SIG-M5 treated with dmso at 0.1 percent for 504 hours (cell line): ENCODE measurements at regions not wholly inside any gene's neighbourhood (a gene's known extent, or its start where the extent isn't known, plus 50 kb on each side); places are given as distances from the start of the nearest gene placed in this dataset.

ENCODE experiments used
- DNase-seq: peaks from one replicate; lab custom pipeline; 2025; ENCODE audit not compliant: unreplicated experiment; lab: John Stamatoyannopoulos, UW

DNA sequence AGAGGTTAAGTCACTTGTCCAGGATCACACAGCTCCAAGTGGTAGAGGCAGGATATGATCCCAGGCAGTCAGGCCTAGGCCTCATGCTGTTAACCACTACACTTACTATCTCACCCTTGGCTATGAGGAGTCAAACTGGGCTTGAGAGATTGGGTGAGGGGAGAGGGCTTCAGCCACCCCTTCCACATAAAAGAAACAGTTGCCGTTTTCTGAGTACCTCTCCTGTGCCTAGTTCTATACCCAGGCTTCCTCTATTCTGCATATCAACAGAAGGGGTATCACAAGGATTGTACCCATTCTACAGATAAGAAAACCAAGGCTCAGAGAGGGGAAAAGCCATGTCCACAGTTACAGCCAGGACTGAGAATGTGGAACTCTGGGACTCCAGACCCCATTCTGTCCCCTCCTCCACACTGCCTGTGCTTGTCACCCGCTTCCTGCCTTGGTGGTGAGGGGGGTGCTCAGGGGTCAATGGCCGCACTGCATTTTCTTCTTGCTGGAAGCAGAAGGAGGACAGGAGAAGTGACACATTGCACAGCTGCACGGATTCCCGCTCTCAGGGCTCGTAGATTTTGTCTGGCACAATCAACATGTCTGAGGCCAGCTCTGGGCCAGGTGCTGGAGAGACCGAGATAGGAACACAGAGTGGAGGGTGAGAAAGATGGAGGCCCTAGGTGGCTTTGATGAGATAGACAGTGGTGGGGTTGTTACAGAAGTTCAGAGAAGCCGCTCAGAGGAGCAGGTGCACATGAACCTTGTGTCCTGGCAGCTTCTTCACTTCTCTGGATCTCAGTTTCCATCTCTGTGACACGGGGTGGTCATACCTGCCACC is 108.4 kb upstream of the PTPN1 start:
- no peak for DNase-seq

DNA sequence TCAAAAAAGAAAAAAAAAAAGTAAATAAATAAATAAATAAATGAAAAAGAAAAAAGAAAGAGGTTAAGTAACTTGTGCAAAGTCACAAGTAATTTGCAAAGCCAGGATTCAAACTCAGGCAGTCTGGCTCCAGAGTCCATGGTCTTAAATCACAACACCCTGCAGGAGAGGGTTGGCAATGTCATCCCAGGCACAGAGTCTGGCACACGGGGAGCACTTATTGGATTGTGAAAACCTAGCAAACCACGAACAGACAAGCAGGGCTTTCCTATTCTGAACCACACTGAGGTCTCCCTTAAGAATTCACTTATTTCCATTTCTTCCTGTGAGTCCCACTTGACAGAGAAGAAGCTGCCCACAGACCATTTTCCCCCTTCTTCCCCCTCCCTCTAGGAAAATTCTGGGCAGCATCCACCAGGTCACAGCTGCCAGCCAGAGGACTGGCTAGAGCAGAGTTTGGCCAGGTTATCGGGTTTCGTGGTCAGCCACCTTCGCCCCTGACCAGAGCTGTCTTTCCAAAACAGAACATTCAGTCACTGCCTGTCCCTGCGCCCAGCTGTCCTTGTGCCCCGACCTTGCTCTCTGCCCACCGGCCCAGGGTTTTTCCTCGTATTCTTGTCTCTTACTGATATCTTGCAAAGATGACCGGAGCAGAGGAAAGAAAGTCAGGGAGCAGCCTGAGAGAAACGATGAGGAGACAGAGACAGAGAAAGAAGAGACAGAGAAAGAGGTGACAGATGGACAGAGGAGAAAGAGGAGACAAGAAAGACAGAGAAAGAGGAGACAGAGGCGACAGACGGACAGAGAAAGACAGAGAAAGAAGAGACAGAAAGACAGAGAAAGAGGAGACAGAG is 106.4 kb upstream of the PTPN1 start:
- DNase-seq: no peak

DNA sequence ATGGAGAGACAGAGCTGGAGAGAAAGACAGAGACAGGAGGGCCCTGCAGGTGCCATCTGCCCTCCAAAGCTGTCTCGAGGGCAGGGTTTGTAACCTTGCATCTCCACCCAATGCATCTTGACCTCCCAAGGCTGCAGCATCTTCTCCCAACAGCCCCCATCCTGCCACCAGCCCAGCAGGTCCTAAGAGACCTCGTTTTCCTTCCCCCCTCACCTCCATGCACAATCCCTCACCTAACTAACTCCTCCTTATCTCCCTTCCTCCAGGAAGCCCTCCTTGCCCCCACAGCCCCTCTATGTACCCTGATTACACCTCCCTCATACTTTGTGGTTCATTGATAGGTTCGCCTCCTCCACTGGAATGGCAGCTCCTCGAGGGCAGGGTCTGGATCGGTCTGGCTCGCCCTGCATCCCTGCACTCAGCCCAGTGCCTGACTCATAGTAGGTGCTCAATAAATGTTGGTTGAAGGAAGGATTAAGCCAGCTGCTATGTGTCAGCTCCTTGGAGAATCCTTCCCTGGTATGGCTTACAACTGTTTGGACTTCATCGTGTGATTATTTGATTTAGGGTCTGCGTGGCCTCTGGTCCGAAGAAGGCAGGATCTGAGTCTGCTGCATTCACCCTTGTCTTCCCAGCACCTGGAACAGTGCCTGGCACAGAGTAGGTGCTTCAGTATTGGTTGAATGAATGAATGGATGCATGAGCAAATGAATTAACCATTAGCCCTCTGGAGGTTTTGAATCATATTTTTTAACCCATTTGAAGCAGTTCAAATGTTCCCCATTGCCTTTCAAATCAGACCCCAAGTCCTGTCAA is 105.6 kb upstream of the PTPN1 start:
- DNase-seq: no peak

DNA sequence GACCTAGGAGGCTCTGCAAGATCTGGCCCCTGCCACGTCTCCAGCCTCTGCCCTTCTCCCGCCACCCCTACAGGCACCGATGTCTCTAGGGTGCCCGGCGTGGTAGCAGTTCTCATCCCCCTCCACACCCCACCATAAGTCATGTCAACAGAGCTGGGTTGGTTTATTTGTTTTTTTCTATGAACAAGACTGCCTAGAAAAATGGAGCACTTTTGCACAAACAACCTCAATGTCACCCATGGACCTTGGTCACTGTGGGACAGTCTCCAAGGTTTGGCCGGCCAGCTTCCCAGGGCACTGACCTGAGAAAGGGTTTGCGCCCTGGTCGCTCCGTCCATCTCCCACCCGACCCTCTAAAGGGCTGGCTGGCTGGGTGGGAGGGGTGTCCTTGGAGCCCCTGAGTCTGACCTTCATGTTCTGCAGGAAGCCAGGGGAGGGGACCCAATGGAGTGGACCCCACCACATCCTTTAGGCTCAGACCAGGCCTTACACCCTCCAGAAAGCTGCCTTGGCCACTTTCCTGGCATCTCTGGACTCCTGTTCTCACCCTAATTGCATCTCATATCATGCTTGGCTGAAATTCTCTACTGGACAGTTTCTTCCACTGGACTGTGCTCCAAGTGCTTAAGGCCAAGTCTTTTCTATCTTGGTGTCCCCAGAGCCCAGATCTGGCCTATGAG is 104.8 kb upstream of the PTPN1 start:
- DNase-seq: no peak

DNA sequence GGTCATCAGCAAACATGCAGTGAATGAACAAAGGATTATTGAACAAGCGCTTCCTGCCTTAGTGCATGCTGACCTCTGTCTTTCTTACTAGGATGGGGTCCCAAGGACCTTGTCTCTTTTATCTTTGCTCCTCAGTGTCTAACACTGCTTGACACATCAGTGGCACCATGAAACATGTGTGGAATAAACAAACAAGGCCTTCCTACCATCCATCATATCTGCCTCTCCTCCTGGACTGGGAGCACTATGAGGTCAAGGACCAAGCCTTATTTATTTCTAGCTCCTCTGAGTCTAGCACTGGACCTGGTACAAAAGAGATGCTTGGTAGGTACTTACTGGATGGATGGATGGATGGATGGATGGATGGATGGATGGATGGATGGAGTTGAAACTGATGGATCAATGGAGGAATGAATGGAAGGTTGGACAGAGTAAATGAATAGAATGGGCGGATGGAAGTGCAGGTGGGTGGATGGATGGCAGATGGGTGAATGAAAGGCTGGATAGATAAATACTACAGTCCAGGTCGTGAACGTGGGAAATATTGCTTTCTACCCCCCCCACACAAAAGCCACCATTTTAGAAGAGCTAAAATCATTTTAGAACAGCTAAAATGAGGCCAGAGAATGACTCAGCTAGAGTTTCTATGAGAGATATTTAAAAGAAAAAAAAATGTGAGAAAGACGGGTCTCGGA is 104.1 kb upstream of the PTPN1 start:
- no peak for DNase-seq

DNA sequence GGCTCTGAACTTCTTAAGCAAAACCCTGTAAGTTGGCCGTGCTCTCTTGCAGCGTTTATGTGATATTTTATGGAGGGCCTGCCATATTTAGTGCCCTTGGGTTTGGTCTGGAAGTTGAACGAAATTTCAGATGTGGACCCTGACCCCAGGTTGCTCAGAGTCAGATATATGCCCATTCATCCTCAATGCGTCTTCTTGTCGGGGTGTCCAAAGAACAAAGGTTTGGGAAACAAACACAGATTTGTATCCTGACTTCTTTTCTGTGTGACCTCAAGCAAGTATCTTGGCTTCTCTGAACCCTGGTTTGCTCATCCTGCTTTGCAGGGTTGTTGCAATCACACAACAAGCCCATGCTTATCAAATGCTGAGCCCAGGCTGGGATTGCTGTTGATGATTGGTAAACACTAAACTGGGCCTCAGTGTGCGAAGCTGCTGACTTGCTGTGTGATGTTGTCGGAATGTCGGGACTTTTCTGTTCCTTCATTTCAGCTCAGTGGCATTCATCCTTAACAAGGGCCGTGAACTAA is 103.5 kb upstream of the PTPN1 start:
- no peak for DNase-seq

DNA sequence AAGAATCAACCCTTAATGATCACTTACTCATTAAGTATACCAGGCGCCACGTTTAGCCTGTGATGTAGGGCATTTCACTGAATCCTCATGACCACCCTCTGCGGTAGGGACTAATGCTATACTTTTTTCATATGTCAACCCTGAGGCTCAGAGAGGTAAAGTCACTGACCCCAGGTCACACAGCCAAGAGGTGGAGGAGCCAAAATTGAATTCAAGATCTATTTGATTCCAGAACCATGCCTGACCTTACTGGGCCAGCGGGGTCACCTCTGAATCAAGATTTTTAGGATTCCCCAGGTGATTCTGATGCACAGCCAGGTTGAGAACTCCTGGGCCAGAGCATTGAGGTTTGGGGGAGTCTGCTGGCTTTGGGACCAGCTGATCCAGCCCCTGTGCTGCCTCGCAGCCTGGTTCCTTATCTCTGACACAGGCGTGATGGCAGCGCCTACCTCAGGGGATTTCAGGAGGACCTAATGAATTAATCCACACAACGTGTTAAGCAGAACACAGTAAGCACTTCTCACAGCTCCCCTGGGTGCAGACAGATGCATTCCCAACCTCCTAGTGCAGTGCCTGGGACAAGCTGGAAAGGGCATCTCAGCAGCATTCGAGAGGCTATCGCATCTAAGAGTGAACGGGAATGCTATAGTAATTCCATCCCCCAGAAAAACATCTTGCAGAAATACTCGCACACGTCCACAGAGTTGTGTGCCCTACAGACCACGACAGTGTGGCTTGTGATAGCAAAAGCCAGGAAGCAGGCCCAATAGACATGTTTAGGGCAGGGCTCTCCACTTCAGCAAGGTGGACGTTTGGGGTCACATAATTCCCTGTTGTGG is 101.4 kb upstream of the PTPN1 start:
- DNase-seq: no peak

DNA sequence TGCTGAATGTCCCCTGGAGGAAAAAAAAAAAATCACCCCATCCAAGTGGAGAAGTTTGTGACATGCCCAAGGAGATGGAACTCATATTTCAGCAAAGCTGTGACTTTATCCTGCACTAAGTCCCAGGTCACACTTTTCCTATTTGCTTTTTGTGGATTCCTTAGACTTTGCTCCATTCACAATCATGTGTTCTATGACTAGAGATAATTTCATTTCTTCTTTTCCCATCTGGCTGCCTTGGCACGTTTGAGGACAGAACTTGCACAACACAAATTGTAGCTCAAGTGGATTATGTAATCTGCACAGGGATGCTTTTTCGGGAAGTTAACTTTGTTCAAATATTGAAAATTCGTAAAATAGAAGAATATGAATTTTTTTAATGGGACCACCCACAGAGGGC is 100.7 kb upstream of the PTPN1 start:
- DNase-seq: peak; percentile 71

DNA sequence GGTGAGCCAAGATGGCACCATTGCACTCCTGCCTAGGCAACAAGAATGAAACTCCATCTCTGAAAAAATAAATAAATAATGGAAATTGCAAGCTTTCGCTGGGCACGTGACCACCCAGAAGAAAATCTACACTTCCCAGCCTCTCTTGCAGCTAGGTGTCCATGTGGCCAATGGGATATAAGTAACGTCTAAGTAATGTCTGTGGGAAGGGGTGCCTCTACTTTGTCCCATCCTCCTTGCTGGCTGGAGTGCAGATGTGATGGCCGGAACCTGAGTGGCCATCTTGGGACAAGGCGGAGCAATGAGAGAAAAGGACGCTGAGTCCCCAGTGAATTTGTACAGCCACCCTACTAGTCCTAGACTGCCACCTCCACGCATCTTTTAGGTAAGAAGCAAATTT is 99.8 kb upstream of the PTPN1 start:
- no peak for DNase-seq

DNA sequence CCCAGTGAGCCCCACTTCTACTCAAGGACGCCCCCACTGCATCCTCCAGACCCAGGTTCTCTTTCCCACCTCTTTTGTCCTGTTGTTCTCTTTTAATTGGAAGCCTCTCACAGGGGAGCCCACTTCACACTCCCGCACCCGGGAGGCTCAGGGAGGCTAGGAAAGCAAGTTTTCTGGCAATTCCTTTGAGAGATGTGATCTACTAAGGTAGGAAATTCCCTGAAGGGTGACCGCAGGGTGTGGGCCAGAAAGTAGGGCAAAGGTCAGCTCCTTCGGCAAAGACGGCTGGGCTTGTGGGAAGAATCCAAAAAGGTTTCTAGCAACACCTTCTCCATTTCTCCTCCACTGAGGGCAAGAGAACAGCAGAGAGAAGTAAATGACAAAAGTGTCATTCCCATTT is 98.1 kb upstream of the PTPN1 start:
- no peak for DNase-seq

DNA sequence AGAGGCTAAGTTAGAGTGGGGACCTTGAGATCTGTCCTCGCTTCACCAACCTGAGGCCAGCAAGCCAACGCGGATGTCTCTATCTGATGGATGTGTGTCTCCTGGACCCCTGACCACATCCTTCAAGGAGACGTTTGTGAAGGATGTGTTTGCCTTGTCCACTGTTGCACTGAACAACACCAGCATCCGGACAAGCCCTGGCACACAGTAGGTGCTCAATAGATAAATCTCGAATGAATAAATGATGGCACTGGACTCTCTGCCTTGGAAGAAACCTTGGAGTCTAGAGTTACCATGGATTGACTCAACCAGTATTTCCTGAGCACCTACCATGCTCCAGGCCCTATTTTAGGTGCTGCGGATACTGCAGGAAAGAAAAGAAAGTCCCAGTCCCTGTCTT is 97.7 kb upstream of the PTPN1 start:
- no peak for DNase-seq

DNA sequence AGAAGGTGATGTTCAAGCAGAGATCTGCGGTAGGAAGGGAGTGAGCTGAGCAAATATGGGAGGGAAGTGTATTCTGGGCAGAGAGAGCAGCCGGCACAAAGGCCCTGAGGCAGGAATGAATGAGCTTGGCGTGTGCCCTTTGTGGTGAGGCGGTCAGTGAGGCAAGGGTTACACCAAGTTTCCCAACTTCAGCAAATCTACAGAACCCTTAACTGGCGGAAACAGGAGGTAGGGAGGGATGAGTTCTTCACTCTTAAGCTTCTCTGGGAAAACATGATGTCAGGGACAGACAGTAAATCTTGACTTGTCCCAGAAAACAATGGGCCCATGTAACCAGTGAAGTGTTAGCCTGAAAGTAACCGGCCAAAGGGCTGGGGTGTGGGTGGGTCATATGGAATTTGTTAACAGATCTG is 97.1 kb upstream of the PTPN1 start:
- DNase-seq: peak; percentile 71

DNA sequence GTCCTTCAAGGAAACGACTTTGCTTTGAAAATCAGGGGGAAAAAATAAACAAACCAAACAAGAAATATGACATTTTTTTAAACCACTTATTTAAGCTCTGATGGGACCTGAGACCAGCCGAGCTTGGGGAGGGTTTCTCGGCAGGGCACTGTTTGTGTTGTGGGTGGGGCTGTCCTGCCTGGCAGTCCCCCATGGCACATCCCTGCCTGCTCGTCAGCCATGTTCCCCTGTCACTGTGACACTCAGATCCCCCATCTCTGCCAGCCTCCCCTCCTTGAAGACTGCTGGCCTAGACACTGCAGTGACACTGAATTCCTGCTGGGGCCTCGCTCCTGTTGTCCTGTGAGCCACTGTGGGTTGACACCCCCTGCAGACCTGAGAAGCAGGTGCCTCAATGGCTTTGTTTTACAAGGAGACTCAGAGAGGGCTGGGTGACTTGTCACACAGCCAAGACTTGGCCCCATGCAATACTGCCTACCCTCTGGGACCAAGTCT is 95.1 kb upstream of the PTPN1 start:
- DNase-seq: peak; percentile 59

DNA sequence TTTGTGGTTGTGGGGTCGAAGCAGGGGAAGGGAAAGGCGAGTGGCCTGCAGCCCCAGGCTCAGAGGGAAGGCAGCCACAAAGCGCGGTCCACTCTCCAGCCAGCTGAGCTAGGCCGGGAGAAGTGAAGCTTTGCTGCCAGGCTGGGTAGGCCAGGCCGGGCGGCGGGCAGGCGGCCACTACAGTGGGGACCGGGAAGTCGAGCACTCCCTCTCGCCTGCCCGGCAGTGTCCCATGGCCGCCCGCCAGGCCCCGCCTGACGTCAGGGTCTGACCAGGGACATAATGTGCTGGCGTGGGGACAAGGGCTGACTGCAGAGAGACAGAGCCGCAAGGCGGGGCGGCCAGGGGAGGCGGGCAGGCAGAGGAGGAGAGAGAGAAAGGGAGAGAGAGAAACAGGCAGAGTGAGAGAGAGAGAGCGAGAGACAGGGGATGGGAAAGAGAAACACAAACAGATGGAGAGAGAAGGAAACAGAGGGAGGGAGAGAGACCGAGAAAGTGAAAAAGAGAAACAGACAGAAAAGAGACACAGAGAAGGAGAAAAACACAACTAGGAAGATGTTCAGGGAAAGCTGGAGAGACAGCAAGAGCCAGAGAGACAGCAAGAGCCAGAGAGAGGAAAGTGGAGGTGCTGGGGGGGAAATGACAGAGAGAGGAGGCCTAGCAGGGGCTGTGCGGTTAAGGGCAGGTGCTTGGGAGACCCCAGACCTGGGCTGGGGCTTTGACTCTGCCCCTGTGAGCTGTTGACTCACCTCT is 94.5 kb upstream of the PTPN1 start:
- no peak for DNase-seq

DNA sequence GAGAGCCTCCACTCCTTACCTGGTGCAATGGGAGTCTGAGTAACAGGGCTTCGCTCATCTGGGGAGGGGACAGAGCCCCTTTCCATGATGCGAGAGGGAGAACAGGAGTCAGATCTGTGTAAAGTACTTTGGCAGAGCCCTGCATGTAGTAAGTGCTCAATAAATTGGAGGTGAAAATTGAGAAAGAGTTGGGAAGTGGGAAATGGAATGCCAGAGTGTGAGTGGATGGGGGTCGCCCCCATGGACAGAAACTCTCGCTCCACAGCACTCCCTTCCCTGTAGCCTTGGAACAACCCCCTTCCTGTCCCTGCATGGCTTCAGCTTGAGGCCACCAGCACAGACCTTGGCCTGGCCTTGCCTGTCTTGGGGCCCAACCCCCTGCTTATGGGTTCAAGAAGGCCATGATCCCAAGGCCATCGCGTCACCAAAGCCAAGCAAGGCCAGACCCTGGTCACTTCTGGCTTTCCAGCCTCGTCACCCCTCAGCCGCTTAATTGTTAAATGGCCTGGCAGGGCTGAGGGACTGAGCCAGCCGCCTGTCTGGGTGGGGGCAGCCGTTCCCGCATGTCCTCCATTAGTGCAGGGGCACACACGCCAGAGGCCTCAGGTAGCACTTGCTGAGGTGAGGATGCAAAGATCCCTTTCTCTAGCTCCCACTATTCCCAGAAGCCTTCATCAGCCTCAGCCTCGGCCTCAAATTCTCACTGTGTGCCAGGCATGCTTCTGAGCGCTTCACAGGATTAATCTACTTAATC is 93.7 kb upstream of the PTPN1 start:
- no peak for DNase-seq

DNA sequence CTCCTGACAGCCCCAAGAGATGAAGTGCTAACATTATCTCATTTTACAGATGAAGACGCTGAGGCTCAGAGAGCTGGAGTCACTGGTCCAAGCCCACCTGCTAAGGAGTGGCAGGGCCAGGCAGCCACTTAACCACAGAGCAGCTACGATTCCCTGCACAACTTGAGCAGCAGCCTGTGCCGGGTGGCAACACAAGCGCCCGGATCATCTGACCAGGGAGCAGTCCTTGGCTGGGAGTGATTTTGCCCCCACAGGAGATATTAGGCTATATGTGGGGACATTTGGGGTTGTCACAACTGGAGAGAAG is 93.2 kb upstream of the PTPN1 start:
- DNase-seq: no peak

DNA sequence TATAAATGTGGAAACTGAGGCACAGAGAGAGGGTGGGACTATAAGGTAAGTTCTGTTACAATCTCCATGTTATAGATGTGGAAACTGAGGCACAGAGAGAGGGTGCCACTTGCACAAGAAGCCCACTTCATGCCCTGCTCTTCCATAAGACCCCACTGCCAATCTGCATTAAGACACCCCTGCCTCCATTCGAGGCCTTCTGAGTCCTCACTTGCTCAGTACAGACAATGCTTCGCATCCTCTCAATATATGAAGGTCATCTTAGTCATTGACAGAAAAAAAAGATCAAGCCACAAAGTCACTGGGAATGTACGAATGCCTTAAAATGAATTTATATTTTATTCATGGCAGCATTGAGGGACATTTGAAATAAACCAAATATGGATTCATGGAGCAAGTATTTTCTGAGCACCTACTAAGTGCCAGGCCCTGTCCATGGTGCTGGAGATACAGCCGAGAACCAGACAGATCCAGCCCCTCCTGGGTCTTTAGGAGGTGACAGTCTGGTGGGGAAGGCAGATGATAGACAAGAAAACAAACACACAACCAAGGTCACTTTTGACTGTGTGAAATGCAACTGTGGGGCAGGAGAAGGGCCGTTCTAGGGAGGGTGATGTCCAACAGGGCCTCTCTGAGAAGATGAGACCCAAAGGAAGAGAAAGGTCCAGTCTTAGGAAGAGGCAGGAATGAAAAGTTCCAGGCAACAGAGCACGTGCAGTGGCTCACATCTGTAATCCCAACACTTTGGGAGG is 92.5 kb upstream of the PTPN1 start:
- no peak for DNase-seq
